ENCODE measurements at regions not wholly inside any gene's neighbourhood (a gene's known extent, or its start where the extent isn't known, plus 50 kb on each side); places are given as distances from the start of the nearest gene placed in this dataset.

- TF ChIP-seq CTCF (IDR thresholded peaks at IDR 0.05; ENCODE audit: low read depth, low read length): no peak
- Histone ChIP-seq H3K27ac (no peak overlapping the region), H3K27me3 (ENCODE audit: insufficient read depth, low read depth, severe bottlenecking) (no peaks in the 10 kb centered on the region), H3K36me3 (no peaks in the 10 kb centered on the region), H3K9me3 (ENCODE audit: severe bottlenecking) (no peaks in the 10 kb centered on the region), H3K4me3 (ENCODE audit: low read depth, low read length) (no peak overlapping the region)
- no peak for DNase-seq
These were observed 143.3 kb downstream of the FTCDNL1 start for GRCh38 chr2:199707593-199708185.

- no peak for TF ChIP-seq CTCF (IDR thresholded peaks at IDR 0.05; ENCODE audit: low read depth, low read length)
- no peaks in the 10 kb centered on the region for H3K27me3 ChIP-seq (ENCODE audit: insufficient read depth, low read depth, severe bottlenecking)
- no peaks in the 10 kb centered on the region for H3K9me3 ChIP-seq (ENCODE audit: severe bottlenecking)
- H3K27ac ChIP-seq: no peak overlapping the region
- no peak overlapping the region for H3K4me3 ChIP-seq (ENCODE audit: low read depth, low read length)
- no peaks in the 10 kb centered on the region for H3K36me3 ChIP-seq
- DNase-seq: no peak
These were observed 145.5 kb downstream of the FTCDNL1 start for GRCh38 chr2:199705538-199705937.

GRCh38 chr2:199704358-199705238 lies 146.4 kb downstream of the FTCDNL1 start:
- Histone ChIP-seq H3K4me3 (ENCODE audit: low read depth, low read length) (no peak overlapping the region), H3K27ac (no peak overlapping the region), H3K9me3 (ENCODE audit: severe bottlenecking) (no peaks in the 10 kb centered on the region), H3K36me3 (no peaks in the 10 kb centered on the region), H3K27me3 (ENCODE audit: insufficient read depth, low read depth, severe bottlenecking) (no peaks in the 10 kb centered on the region)
- TF ChIP-seq CTCF (IDR thresholded peaks at IDR 0.05; ENCODE audit: low read depth, low read length): peak; percentile 71
- peak; percentile 30 for DNase-seq

- TF ChIP-seq CTCF (IDR thresholded peaks at IDR 0.05; ENCODE audit: low read depth, low read length): no peak
- H3K27ac ChIP-seq: no peak overlapping the region
- no peak for DNase-seq
- no peak overlapping the region for H3K4me3 ChIP-seq (ENCODE audit: low read depth, low read length)
- H3K27me3 ChIP-seq (ENCODE audit: insufficient read depth, low read depth, severe bottlenecking): no peaks in the 10 kb centered on the region
- H3K9me3 ChIP-seq (ENCODE audit: severe bottlenecking): no peaks in the 10 kb centered on the region
- no peaks in the 10 kb centered on the region for H3K36me3 ChIP-seq
These were observed 147.8 kb downstream of the FTCDNL1 start for GRCh38 chr2:199703199-199703598.

GRCh38 chr2:199697469-199697868 lies 153.5 kb downstream of the FTCDNL1 start:
- H3K4me3 ChIP-seq (ENCODE audit: low read depth, low read length): no peak overlapping the region
- no peaks in the 10 kb centered on the region for H3K9me3 ChIP-seq (ENCODE audit: severe bottlenecking)
- H3K27ac ChIP-seq: no peak overlapping the region
- no peak for TF ChIP-seq CTCF (IDR thresholded peaks at IDR 0.05; ENCODE audit: low read depth, low read length)
- H3K27me3 ChIP-seq (ENCODE audit: insufficient read depth, low read depth, severe bottlenecking): no peaks in the 10 kb centered on the region
- DNase-seq: no peak
- no peaks in the 10 kb centered on the region for H3K36me3 ChIP-seq
